ENCODE measurements at regions not wholly inside any gene's neighbourhood (a gene's known extent, or its start where the extent isn't known, plus 50 kb on each side); places are given as distances from the start of the nearest gene placed in this dataset.

GRCh38 chr12:24366514-24366913 is 417.0 kb upstream of the SOX5 start (continued):
- TF ChIP-seq, protein P1, sequence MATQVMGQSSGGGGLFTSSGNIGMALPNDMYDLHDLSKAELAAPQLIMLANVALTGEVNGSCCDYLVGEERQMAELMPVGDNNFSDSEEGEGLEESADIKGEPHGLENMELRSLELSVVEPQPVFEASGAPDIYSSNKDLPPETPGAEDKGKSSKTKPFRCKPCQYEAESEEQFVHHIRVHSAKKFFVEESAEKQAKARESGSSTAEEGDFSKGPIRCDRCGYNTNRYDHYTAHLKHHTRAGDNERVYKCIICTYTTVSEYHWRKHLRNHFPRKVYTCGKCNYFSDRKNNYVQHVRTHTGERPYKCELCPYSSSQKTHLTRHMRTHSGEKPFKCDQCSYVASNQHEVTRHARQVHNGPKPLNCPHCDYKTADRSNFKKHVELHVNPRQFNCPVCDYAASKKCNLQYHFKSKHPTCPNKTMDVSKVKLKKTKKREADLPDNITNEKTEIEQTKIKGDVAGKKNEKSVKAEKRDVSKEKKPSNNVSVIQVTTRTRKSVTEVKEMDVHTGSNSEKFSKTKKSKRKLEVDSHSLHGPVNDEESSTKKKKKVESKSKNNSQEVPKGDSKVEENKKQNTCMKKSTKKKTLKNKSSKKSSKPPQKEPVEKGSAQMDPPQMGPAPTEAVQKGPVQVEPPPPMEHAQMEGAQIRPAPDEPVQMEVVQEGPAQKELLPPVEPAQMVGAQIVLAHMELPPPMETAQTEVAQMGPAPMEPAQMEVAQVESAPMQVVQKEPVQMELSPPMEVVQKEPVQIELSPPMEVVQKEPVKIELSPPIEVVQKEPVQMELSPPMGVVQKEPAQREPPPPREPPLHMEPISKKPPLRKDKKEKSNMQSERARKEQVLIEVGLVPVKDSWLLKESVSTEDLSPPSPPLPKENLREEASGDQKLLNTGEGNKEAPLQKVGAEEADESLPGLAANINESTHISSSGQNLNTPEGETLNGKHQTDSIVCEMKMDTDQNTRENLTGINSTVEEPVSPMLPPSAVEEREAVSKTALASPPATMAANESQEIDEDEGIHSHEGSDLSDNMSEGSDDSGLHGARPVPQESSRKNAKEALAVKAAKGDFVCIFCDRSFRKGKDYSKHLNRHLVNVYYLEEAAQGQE (IDR thresholded peaks at IDR 0.05), result no peak
- TF ChIP-seq SREBF2 (IDR thresholded peaks at IDR 0.05) (no peak), JUNB (IDR thresholded peaks at IDR 0.05) (no peak)

DNA sequence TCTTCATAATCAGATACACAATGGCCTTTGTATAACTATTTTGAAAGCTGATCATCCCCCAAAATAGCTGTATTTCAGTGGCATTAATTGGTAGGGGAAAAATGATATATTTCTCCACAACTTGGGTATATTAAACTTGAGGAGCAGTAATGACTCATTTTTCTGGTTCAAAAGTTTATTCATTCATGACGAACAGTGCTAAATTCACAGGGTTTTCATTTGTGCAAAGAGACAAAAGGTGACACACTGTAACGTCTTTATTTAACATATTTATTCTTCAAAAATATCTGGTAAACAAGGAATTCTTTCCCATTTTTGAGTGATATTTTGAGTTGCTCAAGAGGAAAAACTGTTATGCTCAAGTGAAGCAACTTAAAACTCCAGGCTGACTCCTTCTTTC is 415.5 kb upstream of the SOX5 start:
- Histone ChIP-seq H3K4me1 (no peaks in the 10 kb centered on the region), H3K27ac (no peak overlapping the region), H3K9me3 (no peaks in the 10 kb centered on the region), H3K4me3 (no peak overlapping the region), H3K4me2 (no peak overlapping the region)
- CTCF ChIA-PET, result no interaction called here
- POLR2A ChIA-PET, result no interaction called here
- TF ChIP-seq, protein P2, sequence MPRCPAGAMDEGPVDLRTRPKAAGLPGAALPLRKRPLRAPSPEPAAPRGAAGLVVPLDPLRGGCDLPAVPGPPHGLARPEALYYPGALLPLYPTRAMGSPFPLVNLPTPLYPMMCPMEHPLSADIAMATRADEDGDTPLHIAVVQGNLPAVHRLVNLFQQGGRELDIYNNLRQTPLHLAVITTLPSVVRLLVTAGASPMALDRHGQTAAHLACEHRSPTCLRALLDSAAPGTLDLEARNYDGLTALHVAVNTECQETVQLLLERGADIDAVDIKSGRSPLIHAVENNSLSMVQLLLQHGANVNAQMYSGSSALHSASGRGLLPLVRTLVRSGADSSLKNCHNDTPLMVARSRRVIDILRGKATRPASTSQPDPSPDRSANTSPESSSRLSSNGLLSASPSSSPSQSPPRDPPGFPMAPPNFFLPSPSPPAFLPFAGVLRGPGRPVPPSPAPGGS (IDR thresholded peaks at IDR 0.05), result no peak
- no peak for TF ChIP-seq CBX8 (IDR thresholded peaks at IDR 0.05)
- TF ChIP-seq POLR2AphosphoS2 (conservative IDR thresholded peaks at IDR 0.05; ENCODE audit: low read length), result no peak
- no peak for TF ChIP-seq BHLHE40 (IDR thresholded peaks at IDR 0.05; ENCODE audit: low read depth, low read length)
- no peak for TF ChIP-seq RCOR1 (IDR thresholded peaks at IDR 0.05; ENCODE audit: low read depth, low read length)
- no peak for TF ChIP-seq FOXS1 (CRISPR knock-in tag; IDR thresholded peaks at IDR 0.05)
- TF ChIP-seq CHD4 (IDR thresholded peaks at IDR 0.05; ENCODE audit: borderline replicate concordance), result no peak
- no peak for TF ChIP-seq JUNB (IDR thresholded peaks at IDR 0.05)
- no peak for TF ChIP-seq MAZ (IDR thresholded peaks at IDR 0.05; ENCODE audit: borderline replicate concordance, low read depth, low read length)
- TF ChIP-seq NR3C1 (IDR thresholded peaks at IDR 0.05), result no peak
- TF ChIP-seq, protein P3, sequence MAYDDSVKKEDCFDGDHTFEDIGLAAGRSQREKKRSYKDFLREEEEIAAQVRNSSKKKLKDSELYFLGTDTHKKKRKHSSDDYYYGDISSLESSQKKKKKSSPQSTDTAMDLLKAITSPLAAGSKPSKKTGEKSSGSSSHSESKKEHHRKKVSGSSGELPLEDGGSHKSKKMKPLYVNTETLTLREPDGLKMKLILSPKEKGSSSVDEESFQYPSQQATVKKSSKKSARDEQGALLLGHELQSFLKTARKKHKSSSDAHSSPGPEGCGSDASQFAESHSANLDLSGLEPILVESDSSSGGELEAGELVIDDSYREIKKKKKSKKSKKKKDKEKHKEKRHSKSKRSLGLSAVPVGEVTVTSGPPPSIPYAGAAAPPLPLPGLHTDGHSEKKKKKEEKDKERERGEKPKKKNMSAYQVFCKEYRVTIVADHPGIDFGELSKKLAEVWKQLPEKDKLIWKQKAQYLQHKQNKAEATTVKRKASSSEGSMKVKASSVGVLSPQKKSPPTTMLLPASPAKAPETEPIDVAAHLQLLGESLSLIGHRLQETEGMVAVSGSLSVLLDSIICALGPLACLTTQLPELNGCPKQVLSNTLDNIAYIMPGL (CRISPR knock-in tag; IDR thresholded peaks at IDR 0.05; ENCODE audit: borderline replicate concordance), result no peak
- no peak for TF ChIP-seq FOSB (CRISPR knock-in tag; IDR thresholded peaks at IDR 0.05)
- TF ChIP-seq MAX (IDR thresholded peaks at IDR 0.05), result no peak
- TF ChIP-seq HOXB5 (CRISPR knock-in tag; IDR thresholded peaks at IDR 0.05), result no peak
- no peak for TF ChIP-seq ZFP36 (IDR thresholded peaks at IDR 0.05; ENCODE audit: borderline replicate concordance, partially characterized antibody)
- TF ChIP-seq TFCP2L1 (CRISPR knock-in tag; IDR thresholded peaks at IDR 0.05), result no peak
- TF ChIP-seq, protein P1 (IDR thresholded peaks at IDR 0.05), result no peak
- no peak for TF ChIP-seq ZSCAN20 (CRISPR knock-in tag; IDR thresholded peaks at IDR 0.05)
- TF ChIP-seq, protein P4, sequence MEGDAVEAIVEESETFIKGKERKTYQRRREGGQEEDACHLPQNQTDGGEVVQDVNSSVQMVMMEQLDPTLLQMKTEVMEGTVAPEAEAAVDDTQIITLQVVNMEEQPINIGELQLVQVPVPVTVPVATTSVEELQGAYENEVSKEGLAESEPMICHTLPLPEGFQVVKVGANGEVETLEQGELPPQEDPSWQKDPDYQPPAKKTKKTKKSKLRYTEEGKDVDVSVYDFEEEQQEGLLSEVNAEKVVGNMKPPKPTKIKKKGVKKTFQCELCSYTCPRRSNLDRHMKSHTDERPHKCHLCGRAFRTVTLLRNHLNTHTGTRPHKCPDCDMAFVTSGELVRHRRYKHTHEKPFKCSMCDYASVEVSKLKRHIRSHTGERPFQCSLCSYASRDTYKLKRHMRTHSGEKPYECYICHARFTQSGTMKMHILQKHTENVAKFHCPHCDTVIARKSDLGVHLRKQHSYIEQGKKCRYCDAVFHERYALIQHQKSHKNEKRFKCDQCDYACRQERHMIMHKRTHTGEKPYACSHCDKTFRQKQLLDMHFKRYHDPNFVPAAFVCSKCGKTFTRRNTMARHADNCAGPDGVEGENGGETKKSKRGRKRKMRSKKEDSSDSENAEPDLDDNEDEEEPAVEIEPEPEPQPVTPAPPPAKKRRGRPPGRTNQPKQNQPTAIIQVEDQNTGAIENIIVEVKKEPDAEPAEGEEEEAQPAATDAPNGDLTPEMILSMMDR (IDR thresholded peaks at IDR 0.05), result no peak
- FAIRE-seq (no peak), ATAC-seq (no peak), DNase-seq (ENCODE audit: low read depth in 1 of 2, low spot score in 1 of 2) (no peak)
- WGBS (ENCODE audit: missing lambda C conversion rate), result 0% methylated on average over 2 of the region's 2 CpGs
